GM12878 (cell line): ENCODE measurements at regions not wholly inside any gene's neighbourhood (a gene's known extent, or its start where the extent isn't known, plus 50 kb on each side); places are given as distances from the start of the nearest gene placed in this dataset.

Experiments used
- EZH2 ChIP-seq: IDR thresholded peaks from 2 replicates; pipeline ENCODE4 v1.6.1; 2012; ENCODE audit warnings: low read depth, mild to moderate bottlenecking, control low read depth, inconsistent platforms, low read length, borderline replicate concordance; ENCODE audit not compliant: control insufficient read depth
- IRF3 ChIP-seq: fragments of 450-650 bp; IDR thresholded peaks from 2 replicates; pipeline ENCODE4 v1.6.1; 2014; ENCODE audit warnings: mild to moderate bottlenecking
- JUND ChIP-seq: IDR thresholded peaks from 2 replicates; pipeline ENCODE4 v1.6.1; 2012; ENCODE audit warnings: low read depth, mild to moderate bottlenecking, low read length, improper control_type of control experiment, moderate library complexity
- POLR2AphosphoS5 ChIP-seq: IDR thresholded peaks from 2 replicates; pipeline ENCODE4 v1.6.1; 2011; ENCODE audit warnings: mild to moderate bottlenecking, low read length, inconsistent platforms
- TCF12 ChIP-seq: IDR thresholded peaks from 2 replicates; pipeline ENCODE4 v1.6.1; 2011; ENCODE audit warnings: low read depth, mild to moderate bottlenecking, low read length
- ZBTB11 ChIP-seq: fragments of 450-650 bp; formaldehyde crosslinking; IDR thresholded peaks from 2 replicates; pipeline ENCODE4 v1.5.0; 2022; ENCODE audit warnings: mild to moderate bottlenecking, missing genetic modification characterization

GRCh38 chrX:110448459-110448858 is 89.8 kb downstream of the RTL9 start:
- TF ChIP-seq ZBTB11 (no peak), TCF12 (no peak), IRF3 (no peak), POLR2AphosphoS5 (no peak), JUND (no peak), EZH2 (no peak)
